GM19468 (cell line): ENCODE measurements at regions not wholly inside any gene's neighbourhood (a gene's known extent, or its start where the extent isn't known, plus 50 kb on each side); places are given as distances from the start of the nearest gene placed in this dataset.
"Not testable (repeated sequence)": the region's sequence is repeated elsewhere in the genome, so short reads cannot be mapped to it uniquely, and the experiment has no call there.

ENCODE experiments used
- ATAC-seq: cut with Tn5 transposase; IDR thresholded peaks from one replicate; pipeline ENCODE4 v1.9.1; 2021; ENCODE audit warnings: mild to moderate bottlenecking, moderate library complexity, moderate number of reproducible peaks; ENCODE audit not compliant: unreplicated experiment; ENCODE audit errors: extremely low read depth

- ATAC-seq, result no peak
Measured at GRCh38 chr2:34552337-34552736, 953.2 kb upstream of the FAM98A start.

GRCh38 chr2:34549710-34550345, 950.7 kb upstream of the FAM98A start:
- ATAC-seq, result no peak

GRCh38 chr2:34547900-34548299, 948.8 kb upstream of the FAM98A start:
- no peak for ATAC-seq

- ATAC-seq, result no peak
Measured at GRCh38 chr2:34547340-34547739, 948.2 kb upstream of the FAM98A start.

GRCh38 chr2:34545486-34546136, 946.5 kb upstream of the FAM98A start:
- no peak for ATAC-seq

GRCh38 chr2:34534761-34535160, 935.7 kb upstream of the FAM98A start:
- no peak for ATAC-seq

GRCh38 chr2:34534341-34534740, 935.2 kb upstream of the FAM98A start:
- ATAC-seq, result no peak

- no peak for ATAC-seq
Measured at GRCh38 chr2:34533585-34534183, 934.6 kb upstream of the FAM98A start.

GRCh38 chr2:34529965-34530364, 930.9 kb upstream of the FAM98A start:
- no peak for ATAC-seq

- no peak for ATAC-seq
Measured at GRCh38 chr2:34523958-34524514, 924.9 kb upstream of the FAM98A start.

GRCh38 chr2:34519659-34520058, 920.6 kb upstream of the FAM98A start:
- no peak for ATAC-seq

- no peak for ATAC-seq
Measured at GRCh38 chr2:34498561-34498960, 899.5 kb upstream of the FAM98A start.

- ATAC-seq, result not testable (repeated sequence)
Measured at GRCh38 chr2:34494192-34494591, 895.1 kb upstream of the FAM98A start.

- no peak for ATAC-seq
Measured at GRCh38 chr2:34492561-34493455, 893.7 kb upstream of the FAM98A start.

- ATAC-seq, result no peak
Measured at GRCh38 chr2:34486965-34487364, 887.9 kb upstream of the FAM98A start.

GRCh38 chr2:34481542-34481941, 882.4 kb upstream of the FAM98A start:
- ATAC-seq, result no peak

GRCh38 chr2:34480366-34480765, 881.3 kb upstream of the FAM98A start:
- ATAC-seq, result no peak

GRCh38 chr2:34475156-34475555, 876.1 kb upstream of the FAM98A start:
- no peak for ATAC-seq

GRCh38 chr2:34474646-34475045, 875.5 kb upstream of the FAM98A start:
- ATAC-seq, result no peak

GRCh38 chr2:34447097-34447496, 848.0 kb upstream of the FAM98A start:
- ATAC-seq, result no peak
